ENCODE measurements at regions not wholly inside any gene's neighbourhood (a gene's known extent, or its start where the extent isn't known, plus 50 kb on each side); places are given as distances from the start of the nearest gene placed in this dataset.

DNA sequence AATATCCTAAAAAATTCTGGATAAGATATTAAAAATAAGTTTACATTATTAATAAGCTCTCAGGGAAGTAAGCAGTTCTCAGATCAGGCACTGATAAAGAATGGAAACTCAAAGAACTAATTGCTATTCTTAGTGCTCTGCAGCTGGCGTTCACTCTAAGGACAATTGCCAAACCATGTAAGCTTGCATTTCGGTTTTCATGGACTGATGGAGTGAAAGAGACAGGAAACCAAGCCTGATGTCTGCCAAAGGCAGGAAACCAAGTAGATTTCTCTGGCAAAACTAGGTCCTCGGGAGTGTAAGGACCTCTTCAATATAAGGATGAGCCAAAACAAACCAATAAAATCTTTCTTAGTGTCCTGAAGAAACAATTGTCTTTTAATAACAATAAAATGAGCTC, 355.2 kb downstream of the RAB38 start:
- TF ChIP-seq CTCF (IDR thresholded peaks at IDR 0.05): no peak
- TF ChIP-seq POLR2A (IDR thresholded peaks at IDR 0.05): no peak

All from vagina (tissue), 2 donors.